Naive thymus-derived CD4-positive, alpha-beta T cell (primary cell): ENCODE measurements at regions not wholly inside any gene's neighbourhood (a gene's known extent, or its start where the extent isn't known, plus 50 kb on each side); places are given as distances from the start of the nearest gene placed in this dataset.

Experiments
- ATAC-seq: fragments of 150-1000 bp; cut with Tn5 transposase; 2 replicates; pipeline ENCODE4 v1.10.0; 2021; ENCODE audit warnings: mild to moderate bottlenecking, moderate library complexity
- CTCF ChIA-PET: fragments of 350-600 bp; sonication (Branson Sonifier 250); formaldehyde crosslinking; loops from one replicate; lab custom pipeline; 2021; ENCODE audit warnings: antibody characterized with exemption; lab: Charles Lee
- POLR2A ChIA-PET: fragments of 350-600 bp; sonication (Branson Sonifier 250); formaldehyde crosslinking; loops from one replicate; lab custom pipeline; 2021; ENCODE audit warnings: antibody characterized with exemption, inconsistent platforms; lab: Charles Lee
- DNase-seq, 9 donors: peaks; one replicate each; pipeline versions ENCODE4 v3.0.0 to v3.0.0-alpha.2; 2020 to 2022; ENCODE audit warnings: mixed read lengths in 1 of 9
- H3K27ac ChIP-seq: one replicate; pipeline ENCODE4 v1.7.0; 2013; ENCODE audit warnings: mild to moderate bottlenecking, low read depth, low read length, moderate library complexity
- H3K27me3 ChIP-seq, 2 donors: one replicate each; pipeline ENCODE4 v1.7.0; 2013; ENCODE audit warnings: low read length in 2 of 2, mild to moderate bottlenecking in 2 of 2, moderate library complexity in 2 of 2; ENCODE audit not compliant: control insufficient read depth in 2 of 2, insufficient read depth in 2 of 2
- H3K36me3 ChIP-seq, 3 experiments: 1 replicate in 2 of 3; 2 replicates in 1 of 3; pipeline ENCODE4 v1.7.0; 2013; ENCODE audit warnings: low read length in 3 of 3, mild to moderate bottlenecking in 3 of 3, moderate library complexity in 1 of 3; ENCODE audit not compliant: insufficient read depth in 3 of 3, control insufficient read depth in 2 of 3
- H3K4me1 ChIP-seq, 2 donors: one replicate each; pipeline ENCODE4 v1.7.0; 2013; ENCODE audit warnings: low read length in 2 of 2, mild to moderate bottlenecking in 2 of 2, moderate library complexity in 1 of 2; ENCODE audit not compliant: control insufficient read depth in 2 of 2, insufficient read depth in 2 of 2
- H3K4me3 ChIP-seq: 2 replicates; pipeline ENCODE4 v1.7.0; 2013; ENCODE audit warnings: mild to moderate bottlenecking, low read length
- H3K9me3 ChIP-seq, 3 experiments: 1 replicate in 2 of 3; 2 replicates in 1 of 3; pipeline ENCODE4 v1.7.0; 2013; ENCODE audit warnings: low read length in 3 of 3; ENCODE audit not compliant: control insufficient read depth in 2 of 3
- H3K27ac Mint-ChIP-seq, 9 donors: one replicate each; pipeline ENCODE4 v1.8.0; 2020 to 2022; ENCODE audit warnings: mixed read lengths in 9 of 9, mild to moderate bottlenecking in 8 of 9, moderate library complexity in 5 of 9, inconsistent platforms in 2 of 9
- H3K27me3 Mint-ChIP-seq, 5 donors: one replicate each; pipeline ENCODE4 v1.8.0; 2021 to 2022; ENCODE audit warnings: mixed read lengths in 5 of 5, mild to moderate bottlenecking in 1 of 5
- H3K36me3 Mint-ChIP-seq, 5 donors: one replicate each; pipeline ENCODE4 v1.8.0; 2020 to 2022; ENCODE audit warnings: mixed read lengths in 5 of 5, mild to moderate bottlenecking in 3 of 5, inconsistent platforms in 1 of 5
- H3K4me1 Mint-ChIP-seq, 7 donors: one replicate each; pipeline ENCODE4 v1.8.0; 2020 to 2022; ENCODE audit warnings: mixed read lengths in 7 of 7, mild to moderate bottlenecking in 3 of 7, inconsistent platforms in 1 of 7
- H3K4me3 Mint-ChIP-seq, 10 donors: one replicate each; pipeline ENCODE4 v1.8.0; 2020 to 2022; ENCODE audit warnings: mild to moderate bottlenecking in 10 of 10, mixed read lengths in 10 of 10, moderate library complexity in 6 of 10, inconsistent platforms in 2 of 10
- H3K9me3 Mint-ChIP-seq, 11 donors: one replicate each; pipeline ENCODE4 v1.8.0; 2020 to 2022; ENCODE audit warnings: mixed read lengths in 11 of 11, mild to moderate bottlenecking in 4 of 11, inconsistent platforms in 1 of 11, moderate library complexity in 1 of 11
- intact Hi-C, 2 donors: fragments of 100-400 bp; cut with micrococcal nuclease; formaldehyde crosslinking; loops; one replicate each; pipeline ENCODE4 v1.15.1; 2023

DNA sequence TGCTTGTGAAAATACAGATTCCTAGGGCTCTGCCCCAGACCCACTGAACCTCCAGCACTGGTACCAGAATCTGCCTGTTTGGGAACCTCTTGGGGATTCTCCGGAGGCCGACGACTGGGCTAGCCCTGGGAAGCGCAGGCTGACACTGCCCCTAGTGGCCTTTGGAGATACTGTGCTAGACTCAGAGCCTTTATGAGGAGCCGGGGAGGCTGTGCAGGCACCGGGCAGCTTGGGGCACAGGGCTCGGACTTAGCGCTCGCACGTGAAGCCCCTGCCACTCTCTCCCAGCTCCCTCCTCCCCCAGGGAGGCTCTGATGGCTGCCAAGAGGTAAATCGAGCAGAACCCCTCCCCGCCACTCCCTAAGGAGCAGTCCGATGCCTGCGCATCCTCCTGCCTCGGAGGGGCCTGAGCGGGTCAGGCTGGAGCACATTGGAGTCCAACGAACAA is 144.6 kb upstream of the TNR start:
- ATAC-seq (peak; percentile 39), DNase-seq (peak in 2 of 9 donors; percentile 2)
- Mint-ChIP-seq H3K36me3 (no peaks in the 10 kb centered on the region), H3K4me3 (no peak overlapping the region), H3K27ac (no peak overlapping the region), H3K9me3 (peaks cover 0 to 2% (median 0%) of the 10 kb centered on the region in 11 donors), H3K27me3 (peaks cover 0 to 10% (median 6%) of the 10 kb centered on the region in 5 donors), H3K4me1 (peaks cover 0 to 6% (median 0%) of the 10 kb centered on the region in 7 donors)
- Histone ChIP-seq H3K9me3 (no peaks in the 10 kb centered on the region), H3K4me1 (no peaks in the 10 kb centered on the region), H3K4me3 (no peak overlapping the region), H3K27ac (no peak overlapping the region), H3K27me3 (no peaks in the 10 kb centered on the region), H3K36me3 (no peaks in the 10 kb centered on the region)
- intact Hi-C loops, result loop anchor here in 1 of 2 donors (5.0 kb wide), 1 partner anchor 741 kb away; no protein-coding TSS in a partner anchor
- ChIA-PET CTCF (no interaction called here), POLR2A (no interaction called here)

DNA sequence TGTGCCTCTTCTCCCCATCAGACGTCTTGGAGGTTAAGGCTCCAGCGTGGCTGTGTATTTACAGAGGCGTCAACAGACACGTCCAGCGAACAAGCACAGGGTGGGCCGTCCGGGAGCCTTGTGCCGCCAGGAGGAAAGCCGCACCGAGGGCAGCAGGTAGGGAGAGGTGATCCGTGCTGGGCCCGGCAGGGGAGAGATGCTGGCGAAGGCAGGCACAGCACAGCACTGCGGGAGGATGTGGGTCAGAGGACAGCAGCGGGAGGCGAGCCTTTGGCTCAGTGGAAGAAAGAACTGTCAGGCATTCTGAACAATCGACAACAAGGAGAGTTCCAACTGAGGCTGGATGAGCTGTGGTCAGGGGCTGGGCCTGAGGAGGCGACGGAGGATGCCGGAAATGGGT is 144.1 kb upstream of the TNR start:
- Mint-ChIP-seq H3K27me3 (peaks cover 0 to 10% (median 6%) of the 10 kb centered on the region in 5 donors), H3K4me3 (peak overlapping the region in 2 of 10 donors; percentile 5 to 51), H3K4me1 (peaks cover 0 to 6% (median 0%) of the 10 kb centered on the region in 7 donors), H3K9me3 (peaks cover 0 to 2% (median 0%) of the 10 kb centered on the region in 11 donors), H3K27ac (no peak overlapping the region), H3K36me3 (no peaks in the 10 kb centered on the region)
- Histone ChIP-seq H3K4me3 (no peak overlapping the region), H3K27ac (no peak overlapping the region), H3K36me3 (no peaks in the 10 kb centered on the region), H3K9me3 (no peaks in the 10 kb centered on the region), H3K4me1 (no peaks in the 10 kb centered on the region), H3K27me3 (no peaks in the 10 kb centered on the region)
- ChIA-PET POLR2A (no interaction called here), CTCF (no interaction called here)
- no peak for DNase-seq
- no peak for ATAC-seq
- intact Hi-C loops, result loop anchor here in 1 of 2 donors (5.0 kb wide), 1 partner anchor 740 kb away; no protein-coding TSS in a partner anchor

DNA sequence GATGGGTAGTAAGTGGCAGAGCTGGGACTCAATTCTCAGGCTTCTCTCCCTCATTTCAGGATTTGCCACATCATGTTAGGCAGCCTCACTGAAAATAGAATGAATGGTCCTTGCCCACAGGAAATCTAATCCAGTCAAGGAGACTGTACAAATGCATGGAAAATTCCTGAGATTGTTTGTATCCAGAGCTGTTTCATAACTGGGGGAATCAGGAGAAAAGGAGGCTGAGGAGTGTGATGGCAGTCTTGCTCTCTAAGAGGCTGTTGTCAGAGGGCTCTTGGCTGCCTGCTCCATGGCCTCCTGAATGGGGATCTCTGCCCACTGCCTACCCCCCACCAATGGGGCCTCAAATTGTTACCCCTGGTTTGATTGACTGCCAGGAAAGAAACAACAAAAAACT is 141.9 kb upstream of the TNR start:
- peaks cover 0 to 6% (median 0%) of the 10 kb centered on the region in 7 donors for H3K4me1 Mint-ChIP-seq
- ATAC-seq, result no peak
- H3K27ac Mint-ChIP-seq, result no peak overlapping the region
- POLR2A ChIA-PET, result no interaction called here
- H3K9me3 Mint-ChIP-seq, result peaks cover 0 to 2% (median 0%) of the 10 kb centered on the region in 11 donors
- H3K36me3 Mint-ChIP-seq, result no peaks in the 10 kb centered on the region
- no peaks in the 10 kb centered on the region for H3K9me3 ChIP-seq
- peaks cover 0 to 10% (median 6%) of the 10 kb centered on the region in 5 donors for H3K27me3 Mint-ChIP-seq
- intact Hi-C loops, result loop anchor here in 1 of 2 donors (5.0 kb wide), 1 partner anchor 738 kb away; no protein-coding TSS in a partner anchor
- no peak for DNase-seq
- H3K27ac ChIP-seq, result no peak overlapping the region
- no peaks in the 10 kb centered on the region for H3K36me3 ChIP-seq
- no peak overlapping the region for H3K4me3 ChIP-seq
- no peak overlapping the region for H3K4me3 Mint-ChIP-seq
- no peaks in the 10 kb centered on the region for H3K27me3 ChIP-seq
- CTCF ChIA-PET, result no interaction called here
- H3K4me1 ChIP-seq, result no peaks in the 10 kb centered on the region

DNA sequence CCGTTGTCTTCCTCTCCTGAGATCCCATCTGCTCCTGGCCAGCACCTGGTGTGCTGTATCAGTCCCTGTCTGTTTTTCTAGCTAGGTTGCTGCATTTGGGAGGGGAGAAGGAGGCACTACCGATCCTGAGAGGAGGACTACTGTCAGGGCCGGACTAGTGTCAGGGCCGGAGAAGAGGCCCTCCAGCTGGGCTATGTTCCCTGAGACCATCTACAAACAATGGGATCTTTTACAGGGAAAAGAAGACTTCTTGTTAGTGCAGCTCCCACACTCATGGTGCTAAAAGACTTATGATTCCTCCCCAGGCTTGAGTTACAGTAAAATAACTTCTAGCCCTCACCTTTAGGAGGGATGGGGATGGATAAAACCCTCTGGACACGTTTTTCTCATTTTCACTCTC is 141.0 kb upstream of the TNR start:
- POLR2A ChIA-PET, result no interaction called here

DNA sequence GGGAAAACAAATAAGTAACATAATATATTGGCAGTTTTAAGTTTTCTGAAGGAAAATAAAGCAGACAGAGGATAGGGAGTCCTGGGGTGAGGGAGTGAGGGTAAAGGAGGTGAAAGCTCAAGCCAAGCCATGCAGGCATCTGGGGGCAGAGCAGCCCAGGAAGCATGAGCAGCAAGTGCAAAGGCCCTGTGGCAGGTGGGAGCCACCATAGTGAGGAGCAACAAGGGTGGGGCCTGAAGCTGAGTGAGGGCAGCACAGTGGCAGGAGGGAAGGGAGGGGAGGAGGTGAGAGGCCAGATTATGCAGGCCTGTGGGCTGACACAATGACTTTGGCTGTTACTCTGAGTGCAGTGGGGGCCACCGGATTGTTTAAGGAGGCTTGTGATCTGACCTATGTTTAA is 138.8 kb upstream of the TNR start:
- Histone ChIP-seq H3K4me1 (no peaks in the 10 kb centered on the region), H3K27ac (no peak overlapping the region), H3K9me3 (no peaks in the 10 kb centered on the region), H3K4me3 (no peak overlapping the region), H3K36me3 (no peaks in the 10 kb centered on the region), H3K27me3 (no peaks in the 10 kb centered on the region)
- H3K4me1 Mint-ChIP-seq, result peaks cover 0 to 1% (median 0%) of the 10 kb centered on the region in 7 donors
- ChIA-PET POLR2A (no interaction called here), CTCF (no interaction called here)
- DNase-seq (no peak), ATAC-seq (no peak)
- peaks cover 0 to 8% (median 4%) of the 10 kb centered on the region in 5 donors for H3K27me3 Mint-ChIP-seq
- intact Hi-C loops, result no loop called here
- no peaks in the 10 kb centered on the region for H3K9me3 Mint-ChIP-seq
- H3K36me3 Mint-ChIP-seq, result no peaks in the 10 kb centered on the region
- no peak overlapping the region for H3K4me3 Mint-ChIP-seq
- no peak overlapping the region for H3K27ac Mint-ChIP-seq

More for the DNA sequence above, 141.0 kb upstream of the TNR start:
- Mint-ChIP-seq H3K27ac (no peak overlapping the region), H3K4me3 (no peak overlapping the region), H3K27me3 (peaks cover 5 to 10% (median 7%) of the 10 kb centered on the region in 5 donors), H3K36me3 (no peaks in the 10 kb centered on the region), H3K4me1 (peaks cover 0 to 6% (median 0%) of the 10 kb centered on the region in 7 donors), H3K9me3 (peaks cover 0 to 2% (median 0%) of the 10 kb centered on the region in 11 donors)
- CTCF ChIA-PET, result no interaction called here
- intact Hi-C loops, result no loop called here
- H3K4me3 ChIP-seq, result no peak overlapping the region
- H3K9me3 ChIP-seq, result no peaks in the 10 kb centered on the region
- no peak for ATAC-seq
- DNase-seq, result no peak
- no peaks in the 10 kb centered on the region for H3K36me3 ChIP-seq
- H3K27me3 ChIP-seq, result no peaks in the 10 kb centered on the region
- H3K27ac ChIP-seq, result no peak overlapping the region
- no peaks in the 10 kb centered on the region for H3K4me1 ChIP-seq

DNA sequence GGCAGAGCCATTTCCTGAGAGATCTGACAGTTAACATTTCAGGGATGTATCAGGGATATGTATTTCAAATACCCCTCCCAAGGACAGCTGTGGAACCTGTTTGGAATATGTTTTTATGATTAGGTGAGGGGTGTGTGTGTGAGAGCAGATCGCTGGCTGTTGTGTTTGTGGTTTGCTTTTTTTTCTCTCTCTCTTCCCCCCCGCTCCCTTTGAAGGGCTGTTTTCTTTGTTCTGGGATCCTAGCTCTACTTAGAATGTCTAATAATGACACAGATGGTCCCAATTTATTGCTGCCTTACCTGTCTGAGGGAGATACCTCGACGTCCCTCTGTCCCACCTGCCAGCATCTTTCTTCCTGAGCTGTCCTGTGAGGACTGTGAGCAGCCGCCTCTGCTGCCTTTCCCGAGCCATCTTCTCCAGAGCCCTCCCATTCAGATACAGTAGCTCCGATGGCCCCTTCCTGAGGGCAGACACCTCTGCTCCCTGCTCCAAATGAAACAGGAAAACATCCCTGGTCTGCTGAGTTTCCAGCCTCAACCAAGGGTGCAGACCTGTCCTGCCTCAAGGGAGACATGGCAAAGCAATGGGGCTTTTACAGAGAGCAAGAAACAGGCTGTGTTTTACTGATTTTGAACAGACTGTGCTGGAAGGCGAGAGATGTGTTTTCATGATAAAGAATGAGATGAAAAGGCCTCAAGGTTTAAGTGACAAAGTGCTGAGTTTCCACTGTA is 138.0 kb upstream of the TNR start:
- ATAC-seq, result no peak
- Mint-ChIP-seq H3K9me3 (no peaks in the 10 kb centered on the region), H3K27ac (no peak overlapping the region), H3K4me1 (peaks cover 0 to 1% (median 0%) of the 10 kb centered on the region in 7 donors), H3K36me3 (no peaks in the 10 kb centered on the region), H3K27me3 (peaks cover 0 to 8% (median 4%) of the 10 kb centered on the region in 5 donors), H3K4me3 (no peak overlapping the region)
- H3K4me3 ChIP-seq, result no peak overlapping the region
- ChIA-PET POLR2A (no interaction called here), CTCF (no interaction called here)
- H3K27me3 ChIP-seq, result no peaks in the 10 kb centered on the region
- no peak overlapping the region for H3K27ac ChIP-seq
- intact Hi-C loops, result no loop called here
- no peaks in the 10 kb centered on the region for H3K36me3 ChIP-seq
- no peaks in the 10 kb centered on the region for H3K4me1 ChIP-seq
- H3K9me3 ChIP-seq, result no peaks in the 10 kb centered on the region
- DNase-seq, result no peak

DNA sequence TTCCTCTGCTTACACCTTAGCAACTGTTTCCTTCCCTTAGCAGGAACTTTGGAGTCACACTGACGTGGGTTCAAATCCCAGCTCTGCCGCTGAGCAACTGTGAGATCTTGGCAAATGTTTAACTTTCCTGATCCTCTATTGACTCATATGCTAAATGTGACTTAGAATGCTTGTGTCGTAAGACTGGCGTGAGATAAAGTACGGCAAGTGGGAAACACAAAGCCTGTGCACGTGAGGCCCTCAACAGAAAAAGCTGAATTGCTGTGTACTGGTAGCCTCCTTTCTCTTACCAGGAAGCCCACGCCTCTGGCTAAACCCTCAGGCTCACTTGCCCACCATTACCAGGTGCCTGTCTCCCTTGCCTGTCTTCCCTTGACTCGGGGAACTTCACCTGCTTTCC is 135.4 kb upstream of the TNR start:
- intact Hi-C loops, result no loop called here
- H3K27me3 Mint-ChIP-seq, result peaks cover 0 to 8% (median 0%) of the 10 kb centered on the region in 5 donors
- H3K4me3 Mint-ChIP-seq, result no peak overlapping the region
- no peaks in the 10 kb centered on the region for H3K9me3 Mint-ChIP-seq
- POLR2A ChIA-PET, result no interaction called here
- H3K27me3 ChIP-seq, result no peaks in the 10 kb centered on the region
- peaks cover 0 to 1% (median 0%) of the 10 kb centered on the region in 7 donors for H3K4me1 Mint-ChIP-seq
- CTCF ChIA-PET, result no interaction called here
- no peak overlapping the region for H3K27ac ChIP-seq
- no peaks in the 10 kb centered on the region for H3K9me3 ChIP-seq
- H3K4me3 ChIP-seq, result no peak overlapping the region
- no peak for DNase-seq
- H3K27ac Mint-ChIP-seq, result no peak overlapping the region
- H3K4me1 ChIP-seq, result no peaks in the 10 kb centered on the region
- no peaks in the 10 kb centered on the region for H3K36me3 Mint-ChIP-seq
- ATAC-seq, result no peak
- H3K36me3 ChIP-seq, result no peaks in the 10 kb centered on the region
